PFSK-1 (cell line): ENCODE measurements at regions not wholly inside any gene's neighbourhood (a gene's known extent, or its start where the extent isn't known, plus 50 kb on each side); places are given as distances from the start of the nearest gene placed in this dataset.

ENCODE experiments used
- POLR2AphosphoS5 ChIP-seq: IDR thresholded peaks from 2 replicates; pipeline ENCODE4 v1.6.1; 2012; ENCODE audit warnings: low read depth, mild to moderate bottlenecking, control low read depth, low read length, moderate library complexity
- REST ChIP-seq, 2 experiments: IDR thresholded peaks; 2 replicates each; pipeline versions ENCODE4 v1.6.1 to v1.8.0; 2011 to 2012; ENCODE audit warnings: low read depth in 2 of 2, low read length in 2 of 2, control low read depth in 1 of 2, inconsistent platforms in 1 of 2, mild to moderate bottlenecking in 1 of 2, moderate library complexity in 1 of 2; ENCODE audit not compliant: insufficient read depth in 1 of 2
- SIN3A ChIP-seq: IDR thresholded peaks from 2 replicates; pipeline ENCODE4 v1.6.1; 2012; ENCODE audit warnings: mild to moderate bottlenecking, low read length, moderate library complexity, borderline replicate concordance; ENCODE audit not compliant: insufficient read depth

GRCh38 chr11:69355959-69356702 lies 62.2 kb downstream of the MYEOV start:
- TF ChIP-seq POLR2AphosphoS5 = no peak
- no peak for TF ChIP-seq REST (IDR thresholded peaks at IDR 0.05; ENCODE audit: insufficient read depth in 1 of 2, low read depth in 2 of 2, low read length in 2 of 2)
- TF ChIP-seq SIN3A = no peak
